Skeletal muscle cell (primary cell): ENCODE measurements at regions not wholly inside any gene's neighbourhood (a gene's known extent, or its start where the extent isn't known, plus 50 kb on each side); places are given as distances from the start of the nearest gene placed in this dataset.

Source experiments
- DNase-seq: peaks from one replicate; pipeline ENCODE4 v3.0.0-alpha.2; 2010; ENCODE audit warnings: low read depth
- H3K4me3 ChIP-seq: 2 replicates; pipeline ENCODE4 v1.5.1; 2011; ENCODE audit warnings: low read depth, mild to moderate bottlenecking, control low read depth, low read length, moderate library complexity

DNA sequence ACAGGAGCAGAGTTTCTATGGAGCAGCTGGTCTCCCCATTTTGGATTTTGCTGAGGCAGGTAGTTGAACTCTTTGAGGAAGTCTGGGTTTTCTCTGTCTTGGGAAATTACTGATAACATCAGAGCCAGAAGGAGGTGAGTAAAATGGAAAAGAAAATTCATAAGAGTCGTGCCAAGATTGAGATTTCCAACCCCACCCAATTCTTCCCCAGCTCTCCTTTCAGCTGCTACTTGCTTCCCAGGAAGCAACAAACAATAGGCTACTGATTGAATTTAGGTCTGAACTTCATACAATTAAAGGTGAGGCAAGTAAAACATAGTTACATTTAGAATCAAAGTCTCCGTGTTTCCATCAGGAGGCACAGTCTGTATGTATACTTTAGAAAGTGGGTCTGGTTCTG lies 54.6 kb upstream of the EOLA2 start:
- no peak for DNase-seq
- H3K4me3 ChIP-seq = no peak overlapping the region

DNA sequence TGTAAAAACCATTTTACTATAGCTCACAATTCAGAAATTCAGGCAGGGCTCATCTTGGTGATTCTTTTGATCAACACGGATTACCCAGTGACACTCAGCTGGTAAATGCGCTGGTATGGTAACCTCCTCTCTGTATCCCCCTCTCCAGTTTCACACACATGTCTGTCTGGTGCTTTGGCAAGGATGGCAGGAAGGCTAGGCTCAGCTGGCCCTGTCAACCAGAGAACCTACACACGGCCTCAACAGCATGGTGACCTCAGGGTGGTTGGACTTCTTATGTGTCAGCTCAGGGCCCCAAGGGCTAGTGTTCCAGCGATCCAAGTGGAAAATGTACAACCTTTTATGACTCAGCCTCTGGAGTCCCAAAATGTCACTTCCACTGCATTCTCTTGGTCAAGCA lies 55.7 kb upstream of the EOLA2 start:
- DNase-seq = no peak
- H3K4me3 ChIP-seq = no peak overlapping the region

DNA sequence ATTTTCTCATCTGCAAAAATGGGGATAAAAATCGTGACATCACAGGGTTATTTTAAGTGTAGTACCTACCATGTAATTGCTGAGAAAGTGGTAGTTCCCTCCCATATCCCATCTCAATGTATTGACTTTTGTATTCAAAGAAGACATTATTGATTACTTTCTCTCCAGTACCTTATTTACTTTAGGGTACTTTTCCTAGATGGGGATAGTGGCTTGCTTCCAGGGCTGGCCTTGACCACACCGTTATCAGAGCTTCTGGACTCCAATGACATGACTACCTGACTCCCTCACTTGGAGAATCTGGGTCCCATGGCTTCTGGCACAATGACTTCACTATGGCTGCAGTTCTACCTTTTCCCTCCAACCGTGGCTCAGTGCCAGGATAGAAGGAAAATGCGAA lies 58.2 kb upstream of the EOLA2 start:
- DNase-seq = no peak
- H3K4me3 ChIP-seq = no peak overlapping the region

DNA sequence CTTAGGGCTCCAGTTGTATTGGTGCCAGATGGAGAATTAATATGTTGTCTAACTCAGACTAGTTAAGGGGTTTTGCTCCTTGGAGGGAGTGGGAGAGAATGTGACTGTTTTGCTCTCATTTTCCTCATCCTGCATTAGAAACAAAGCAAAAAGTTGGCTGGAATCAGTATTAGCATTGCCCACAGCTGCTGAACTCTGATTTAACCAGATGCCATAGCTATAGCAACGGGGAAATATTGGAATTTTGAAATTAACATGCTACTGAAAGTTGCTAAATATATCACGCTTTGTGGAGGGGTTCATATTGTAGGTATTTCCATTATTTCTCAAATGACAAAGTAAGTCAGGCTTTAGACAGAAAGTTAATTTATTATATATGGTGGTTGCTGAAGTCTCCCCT lies 66.7 kb upstream of the EOLA2 start:
- no peak for DNase-seq
- H3K4me3 ChIP-seq = no peak overlapping the region

DNA sequence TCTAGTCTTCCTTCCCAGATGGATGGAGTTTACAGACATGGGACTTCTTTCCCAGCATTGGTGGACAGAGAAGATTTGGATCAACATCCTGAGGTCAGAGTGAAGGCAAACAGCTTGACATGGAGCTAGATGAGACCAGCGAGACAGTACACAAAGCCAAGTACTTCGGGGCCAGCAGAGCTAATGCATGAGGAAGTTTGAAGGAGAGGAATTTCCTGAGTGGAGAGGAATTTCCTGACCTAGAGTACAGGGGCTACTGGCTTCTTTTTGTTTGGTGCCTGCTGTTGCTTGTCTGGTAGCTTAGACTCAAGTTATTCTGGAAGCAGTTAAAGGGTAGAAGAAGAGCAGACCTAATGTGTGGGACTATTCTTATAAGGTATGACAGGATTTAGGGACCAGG lies 69.1 kb upstream of the EOLA2 start:
- no peak for DNase-seq
- H3K4me3 ChIP-seq = no peak overlapping the region

DNA sequence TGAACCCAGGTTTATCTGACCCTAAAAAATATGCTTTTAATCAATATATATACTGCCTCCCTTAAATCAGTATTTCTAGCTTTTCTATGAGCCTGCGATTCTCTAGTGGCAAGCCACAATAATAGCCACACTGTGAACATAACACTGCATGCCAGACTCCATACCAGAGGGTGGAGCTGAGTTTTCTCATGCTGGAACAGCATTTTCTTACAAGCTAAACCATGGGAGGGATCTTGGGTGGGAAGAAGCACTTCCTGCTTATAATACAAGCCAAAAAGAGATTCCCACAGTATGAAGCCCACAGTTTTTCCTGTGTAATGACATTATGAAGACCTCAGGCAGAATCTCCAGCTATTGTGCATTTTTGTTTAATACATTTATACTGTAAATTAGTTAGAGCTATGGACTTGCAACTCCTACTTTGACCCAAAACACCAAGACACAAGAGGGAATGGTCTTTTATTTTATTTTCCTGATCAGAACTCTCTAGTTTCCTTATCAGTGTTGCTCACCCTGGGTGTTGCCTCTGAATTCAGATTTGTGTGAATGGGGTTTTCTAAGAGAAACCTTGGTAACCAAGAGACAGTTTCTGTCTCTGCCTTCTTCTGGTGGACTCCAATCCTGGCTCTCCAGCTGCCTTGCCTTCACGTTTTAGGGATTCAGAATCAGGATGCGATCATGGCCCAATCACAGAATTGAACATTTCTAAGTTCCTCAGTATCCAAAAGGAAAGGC lies 74.5 kb upstream of the EOLA2 start:
- no peak overlapping the region for H3K4me3 ChIP-seq
- DNase-seq = no peak

DNA sequence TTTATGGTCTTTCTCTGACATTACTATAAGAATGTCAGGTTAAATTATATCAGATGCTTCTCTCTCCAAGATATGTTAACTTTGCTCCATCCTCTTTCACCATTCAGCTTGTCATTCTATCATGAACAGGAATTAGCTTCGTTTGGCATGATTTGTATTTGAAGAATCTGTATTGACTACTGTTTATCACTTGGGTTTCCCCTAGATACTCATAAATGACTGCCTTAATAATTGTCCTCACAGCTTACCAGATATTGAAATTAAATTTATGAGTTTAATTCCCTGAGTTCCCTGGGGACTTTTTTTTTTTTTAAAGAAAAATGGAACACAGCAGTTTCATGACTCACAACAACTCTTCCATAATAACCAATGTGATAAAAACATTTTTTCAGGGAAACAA lies 76.2 kb upstream of the EOLA2 start:
- DNase-seq = no peak

DNA sequence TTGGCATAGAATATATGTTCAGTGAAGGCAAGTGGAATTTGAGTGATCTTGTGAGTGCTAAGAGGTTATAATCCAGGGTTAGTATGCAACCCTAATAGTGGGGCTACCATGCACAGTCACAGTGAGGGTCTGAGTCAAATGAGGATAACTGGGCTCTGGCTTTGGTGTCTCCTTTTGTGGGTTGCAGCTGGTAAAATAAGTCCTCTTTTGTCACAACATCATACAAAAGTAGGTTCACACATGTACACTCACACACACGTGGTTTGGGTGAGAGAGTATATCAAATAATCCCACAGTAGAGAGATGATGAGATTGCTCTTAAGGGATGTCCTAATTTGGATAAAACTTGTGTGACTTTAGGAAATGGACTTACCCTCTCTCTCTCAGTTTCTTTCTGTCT lies 79.6 kb upstream of the EOLA2 start:
- DNase-seq = no peak
- no peak overlapping the region for H3K4me3 ChIP-seq

More for the DNA sequence above, 76.2 kb upstream of the EOLA2 start:
- no peak overlapping the region for H3K4me3 ChIP-seq

DNA sequence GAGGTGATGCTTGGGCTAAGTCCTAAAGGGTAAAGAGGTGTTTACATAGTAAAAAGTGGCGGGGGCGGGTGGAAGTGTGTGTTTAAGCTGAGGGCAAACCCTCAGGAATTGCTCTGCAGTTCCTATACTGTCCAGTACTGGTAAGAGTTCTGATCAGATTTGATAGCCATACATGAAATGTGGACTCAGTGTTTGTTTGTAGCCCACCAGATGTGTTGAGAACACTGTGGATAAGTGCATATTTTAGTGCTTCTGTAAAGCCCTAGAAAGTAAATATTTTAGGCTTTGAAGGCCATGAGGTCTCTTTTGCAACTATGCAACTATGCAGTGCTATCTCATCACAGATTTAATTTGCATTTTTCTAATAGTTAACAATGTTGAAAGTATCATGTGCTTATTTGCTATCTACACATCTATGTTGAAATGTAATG lies 80.7 kb upstream of the EOLA2 start:
- H3K4me3 ChIP-seq = no peak overlapping the region
- no peak for DNase-seq

DNA sequence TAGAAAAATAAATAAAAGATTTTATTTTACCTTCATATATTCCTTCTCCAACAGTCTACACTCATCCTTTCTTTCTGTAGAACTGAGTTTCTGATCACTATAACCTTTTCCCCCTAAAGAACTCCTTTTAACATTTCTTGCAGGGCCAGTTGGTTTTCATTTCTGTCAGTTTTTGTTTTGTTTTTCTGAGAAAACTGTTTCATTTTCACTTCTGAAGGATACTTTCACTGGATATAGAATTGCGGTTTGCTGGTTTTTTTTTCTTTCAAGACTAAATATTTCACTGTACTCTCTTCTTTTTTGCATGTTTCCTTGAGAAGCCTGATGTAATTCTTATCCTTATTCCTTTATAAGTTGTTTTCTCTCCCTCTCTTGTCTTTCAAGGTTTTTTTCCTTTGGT lies 90.4 kb upstream of the EOLA2 start:
- no peak overlapping the region for H3K4me3 ChIP-seq
- no peak for DNase-seq

DNA sequence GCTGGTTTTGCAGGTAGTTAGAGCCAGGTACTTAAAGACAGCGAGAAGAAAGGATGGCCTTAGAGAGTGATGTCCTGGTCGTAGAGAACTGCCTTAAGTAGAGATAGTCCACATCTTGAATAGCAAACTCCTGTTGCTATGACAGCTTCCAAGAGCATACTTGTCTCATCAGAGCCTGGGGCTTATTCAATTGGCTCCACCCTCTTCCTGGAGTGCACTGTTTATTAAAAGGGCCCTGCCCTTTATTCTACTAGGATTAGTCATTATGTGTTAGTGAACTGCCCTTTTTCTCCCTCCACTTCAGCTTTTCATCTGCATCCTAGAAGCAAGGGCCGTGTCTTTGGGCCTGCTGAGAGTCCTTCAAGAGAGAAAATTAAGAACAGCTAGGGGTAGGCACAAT lies 94.5 kb upstream of the EOLA2 start:
- H3K4me3 ChIP-seq = no peak overlapping the region
- no peak for DNase-seq

DNA sequence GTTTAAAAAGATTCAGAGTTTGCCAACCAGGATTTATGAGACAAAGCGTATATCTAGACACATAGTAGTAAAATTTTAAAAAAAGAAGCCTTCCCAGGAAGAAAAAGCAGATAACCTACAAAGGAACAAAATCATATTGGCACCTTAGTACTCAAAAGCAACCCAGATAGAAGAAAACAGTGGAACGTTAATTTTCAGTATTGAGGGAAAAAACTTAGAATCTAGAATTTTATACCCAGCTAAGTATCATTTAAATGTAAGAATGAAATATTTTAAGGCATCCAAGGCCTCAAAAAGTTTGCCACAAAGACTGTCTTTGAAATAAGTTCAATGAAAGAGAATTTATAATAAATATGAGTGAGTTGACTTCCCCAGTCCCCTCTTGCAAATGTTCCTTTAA lies 96.5 kb upstream of the EOLA2 start:
- DNase-seq = no peak
- H3K4me3 ChIP-seq = no peak overlapping the region

DNA sequence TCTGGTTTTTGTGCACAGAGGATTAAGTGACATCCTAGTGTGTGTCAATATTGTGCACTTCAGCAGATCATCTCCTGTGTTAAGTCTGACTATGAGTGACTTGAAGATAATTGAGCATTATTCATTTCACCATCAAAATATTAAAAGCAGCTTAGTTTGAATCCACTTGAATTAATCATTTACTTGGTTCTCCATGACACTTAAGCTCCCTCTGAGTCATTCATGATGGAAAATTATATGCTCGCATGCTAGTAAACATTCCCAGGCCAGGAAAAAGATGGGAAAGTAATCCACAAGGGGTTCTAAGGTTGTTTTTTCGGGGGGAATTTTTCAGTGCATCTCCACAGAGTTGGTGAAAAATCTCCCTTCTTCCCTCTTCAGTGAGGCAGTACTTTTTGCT lies 97.2 kb upstream of the EOLA2 start:
- no peak for DNase-seq
- H3K4me3 ChIP-seq = no peak overlapping the region

DNA sequence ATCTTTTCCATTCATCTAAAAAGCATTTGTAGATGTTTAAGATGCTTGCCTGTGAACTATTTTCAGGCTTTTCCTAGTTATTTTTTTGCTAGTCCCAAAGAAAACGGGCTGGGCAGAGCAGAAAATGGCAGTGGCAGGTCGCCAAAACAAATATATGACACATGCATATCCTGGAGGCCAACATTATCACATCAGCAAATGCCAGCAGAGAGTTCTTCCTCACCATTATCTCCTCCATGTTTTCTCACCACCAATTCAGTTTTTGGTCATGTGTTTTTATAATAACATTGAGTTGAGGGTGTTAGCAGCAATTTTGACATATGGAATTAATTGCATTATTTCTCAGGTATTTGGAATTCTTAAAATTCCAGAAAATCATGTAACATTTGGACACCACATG lies 97.9 kb upstream of the EOLA2 start:
- peak; percentile 36 for DNase-seq
- H3K4me3 ChIP-seq = no peak overlapping the region

DNA sequence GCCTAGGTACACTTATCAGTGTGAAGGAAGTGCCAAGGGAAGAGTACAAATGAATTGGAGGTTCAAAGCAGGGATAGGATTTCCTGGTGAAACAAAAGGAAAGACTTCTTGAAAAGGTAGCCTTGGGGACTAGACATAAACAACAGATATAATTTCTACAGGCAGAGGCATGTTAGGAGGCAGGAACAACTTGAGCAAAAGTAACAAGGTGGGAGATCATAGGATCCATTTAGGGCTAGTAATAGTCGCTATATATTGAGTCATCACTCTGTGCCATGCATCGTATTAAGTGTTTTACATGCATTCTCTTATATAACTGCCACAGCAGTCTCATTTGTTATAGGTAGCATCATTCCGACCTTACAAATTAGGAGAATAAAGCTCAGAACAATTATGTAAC lies 98.3 kb upstream of the EOLA2 start:
- H3K4me3 ChIP-seq = no peak overlapping the region
- no peak for DNase-seq

DNA sequence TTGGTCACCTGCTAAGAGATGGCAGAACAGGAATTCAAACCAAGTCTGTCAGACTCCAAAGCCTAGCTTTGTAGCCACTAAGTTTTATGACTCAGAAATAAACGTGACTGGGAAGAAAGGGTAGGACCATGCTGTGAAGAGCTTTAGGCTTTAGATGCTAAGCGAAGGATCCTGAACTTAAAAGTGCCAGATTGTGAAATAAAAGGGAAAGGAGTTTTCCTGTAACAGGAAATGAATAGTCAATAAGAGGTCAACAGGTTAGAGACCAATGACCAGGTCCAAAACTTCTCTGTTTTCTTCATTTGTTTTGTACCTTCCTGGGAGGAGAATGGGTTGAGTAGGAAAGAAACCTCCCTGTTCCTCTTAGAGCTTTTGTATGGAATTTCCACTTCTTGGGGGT lies 98.8 kb upstream of the EOLA2 start:
- no peak for DNase-seq
- no peak overlapping the region for H3K4me3 ChIP-seq

DNA sequence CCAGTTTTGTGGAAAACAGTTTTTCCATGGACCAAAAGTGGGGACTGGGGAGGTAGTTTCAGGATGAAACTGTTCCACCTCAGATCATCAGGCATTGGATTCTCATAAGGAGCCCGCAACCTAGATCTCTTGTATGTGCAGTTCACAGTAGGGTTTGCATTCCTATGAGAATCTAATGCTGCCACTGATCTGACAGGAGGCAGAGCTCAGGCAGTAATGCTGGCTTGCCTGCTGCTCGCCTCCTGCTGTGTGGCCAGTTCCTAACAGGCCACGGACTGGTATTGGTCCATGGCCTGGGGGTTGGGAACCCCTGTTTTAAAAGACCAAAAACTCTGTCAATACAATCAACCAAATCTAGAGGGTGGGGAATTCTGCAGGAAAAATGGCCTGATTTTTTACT lies 100.0 kb upstream of the EOLA2 start:
- H3K4me3 ChIP-seq = no peak overlapping the region
- DNase-seq = no peak

DNA sequence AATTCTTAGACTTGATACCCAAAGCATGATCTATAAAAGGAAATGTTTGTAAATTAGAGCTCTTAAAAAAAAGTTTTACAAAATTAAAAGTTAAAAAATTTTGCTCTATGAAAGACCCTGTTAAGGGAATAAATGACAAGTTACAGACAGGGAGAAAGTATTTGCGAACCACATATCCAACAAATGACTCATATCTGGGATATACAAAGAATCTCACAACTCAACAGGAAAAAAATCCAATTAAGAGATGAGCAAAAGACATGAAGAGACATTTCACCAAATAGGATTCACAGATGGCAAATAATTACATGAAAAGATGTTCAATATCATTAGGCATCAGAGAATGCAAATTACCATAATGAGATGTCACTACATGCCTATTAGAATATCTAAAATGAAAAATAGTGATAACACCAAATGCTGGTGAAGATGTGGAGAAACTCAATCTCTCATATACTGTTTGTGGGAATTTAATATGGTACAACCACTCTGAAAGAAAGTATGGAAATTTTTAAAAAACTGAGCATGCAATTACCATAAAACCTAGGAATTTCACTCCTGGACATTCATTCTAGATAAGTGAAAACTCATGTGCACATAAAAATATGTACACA lies 100.8 kb upstream of the EOLA2 start:
- no peak for DNase-seq
- H3K4me3 ChIP-seq = no peak overlapping the region

DNA sequence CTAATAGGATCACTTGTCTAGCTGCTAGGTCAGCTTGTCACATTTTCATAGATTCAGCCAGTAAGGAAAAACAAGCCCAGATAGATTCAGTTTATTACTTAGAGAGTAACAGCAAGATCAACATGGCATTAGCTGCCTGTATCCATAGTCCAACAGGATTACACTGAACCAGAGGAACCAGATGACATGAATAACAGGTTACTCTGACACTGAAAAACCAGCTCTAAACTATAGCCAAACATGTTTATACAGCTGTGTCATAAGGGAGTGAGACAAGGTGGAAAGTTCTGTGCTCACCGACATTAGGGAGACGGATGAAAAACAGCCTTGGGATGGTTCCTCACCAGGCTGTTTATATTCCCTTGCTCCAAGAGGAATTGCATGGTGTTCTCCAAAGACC lies 102.9 kb upstream of the EOLA2 start:
- no peak for DNase-seq

DNA sequence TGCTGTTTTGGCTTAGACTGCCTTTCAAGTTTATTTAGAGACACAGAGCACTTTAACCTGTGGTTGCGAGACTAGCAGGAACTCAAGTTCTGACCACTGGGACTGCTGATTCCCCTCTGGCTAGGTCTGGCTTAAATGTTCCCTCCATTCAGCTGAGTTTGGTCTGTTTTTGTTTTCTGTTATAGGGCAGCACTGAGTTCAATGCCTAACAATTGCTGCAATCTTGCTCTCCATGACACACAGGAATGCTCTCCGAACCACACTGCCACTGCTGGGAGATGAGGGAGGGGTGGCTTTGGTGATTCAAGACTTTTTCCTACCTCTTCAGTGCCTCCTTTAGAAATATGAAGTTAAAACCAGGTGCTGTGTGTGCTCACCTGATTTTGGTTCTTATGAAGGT lies 106.3 kb upstream of the EOLA2 start:
- no peak for DNase-seq
- no peak overlapping the region for H3K4me3 ChIP-seq

More for the DNA sequence above, 102.9 kb upstream of the EOLA2 start:
- no peak overlapping the region for H3K4me3 ChIP-seq

DNA sequence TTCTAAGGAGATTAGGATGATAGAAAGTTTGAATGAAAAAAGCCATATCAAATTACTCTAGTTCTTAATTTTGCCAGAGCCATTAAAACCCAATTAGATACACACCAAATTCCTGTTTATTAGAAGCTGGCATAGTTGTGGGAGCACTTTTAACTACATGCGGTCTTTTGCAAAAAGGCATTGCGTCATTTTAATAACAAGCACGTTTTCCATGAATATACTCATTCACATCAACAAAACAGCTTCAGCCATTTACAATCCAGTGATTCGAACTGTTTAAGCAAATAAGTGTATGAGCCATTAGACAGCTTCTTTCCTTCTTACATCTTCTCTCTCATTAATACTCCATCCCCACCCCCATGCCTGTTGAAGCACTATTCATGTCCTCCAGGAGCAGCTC lies 109.5 kb upstream of the EOLA2 start:
- no peak overlapping the region for H3K4me3 ChIP-seq
- DNase-seq = no peak

DNA sequence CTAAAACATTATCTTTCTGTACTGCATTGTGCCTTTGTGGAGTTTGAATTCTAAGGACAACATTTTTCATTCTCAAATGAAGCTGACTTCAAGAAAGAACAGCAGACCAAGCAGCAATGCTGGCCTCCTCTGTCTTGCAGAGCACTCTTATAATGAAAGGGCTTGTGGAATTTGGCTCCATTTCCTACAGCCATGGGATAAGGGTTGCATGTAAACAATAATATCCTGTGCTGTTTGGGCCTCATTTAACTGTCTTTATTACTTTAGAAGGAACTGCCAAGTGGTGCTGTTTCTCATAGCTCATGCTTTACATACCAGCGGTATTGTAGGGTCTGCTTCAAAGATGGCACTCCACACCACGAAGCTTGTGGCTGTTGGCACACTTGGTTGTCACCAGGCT lies 111.4 kb upstream of the EOLA2 start:
- no peak for DNase-seq
- no peak overlapping the region for H3K4me3 ChIP-seq
